Suprapubic skin (tissue), 4 donors: ENCODE measurements at regions not wholly inside any gene's neighbourhood (a gene's known extent, or its start where the extent isn't known, plus 50 kb on each side); places are given as distances from the start of the nearest gene placed in this dataset.

Source experiments
- DNase-seq, 2 donors: peaks; one replicate each; pipeline ENCODE4 v3.0.0-alpha.2; 2019; ENCODE audit warnings: low spot score in 2 of 2
- H3K27ac ChIP-seq: fragments of 200-600 bp; sonication (generic); one replicate; pipeline ENCODE4 v1.5.1; 2019
- H3K27me3 ChIP-seq: fragments of 200-600 bp; sonication (generic); one replicate; pipeline ENCODE4 v1.5.1; 2019
- H3K36me3 ChIP-seq: fragments of 200-600 bp; sonication (generic); one replicate; pipeline ENCODE4 v1.5.1; 2019
- H3K4me1 ChIP-seq: fragments of 200-600 bp; sonication (generic); one replicate; pipeline ENCODE4 v1.5.1; 2019
- H3K4me3 ChIP-seq: fragments of 200-600 bp; sonication (generic); one replicate; pipeline ENCODE4 v1.5.1; 2019; ENCODE audit warnings: mild to moderate bottlenecking
- H3K9me3 ChIP-seq: fragments of 200-600 bp; sonication (generic); one replicate; pipeline ENCODE4 v1.5.1; 2019
- CTCF ChIP-seq, 2 donors: fragments of 200-600 bp in 1 of 2; fragments of 450-650 bp in 1 of 2; sonication (generic) in 1 of 2; IDR thresholded peaks; one replicate each; pipeline ENCODE4 v1.5.1; 2016 to 2019; ENCODE audit warnings: antibody characterized with exemption in 2 of 2, mild to moderate bottlenecking in 1 of 2, moderate library complexity in 1 of 2
- EP300 ChIP-seq: sonication (generic); formaldehyde crosslinking; IDR thresholded peaks from one replicate; pipeline ENCODE4 v1.6.1; 2017; ENCODE audit warnings: antibody characterized with exemption
- POLR2A ChIP-seq, 2 donors: fragments of 450-650 bp; IDR thresholded peaks; one replicate each; pipeline ENCODE4 v1.6.1; 2017; ENCODE audit warnings: antibody characterized with exemption in 2 of 2, mild to moderate bottlenecking in 2 of 2, moderate library complexity in 2 of 2
- POLR2AphosphoS5 ChIP-seq, 3 donors: sonication (generic); formaldehyde crosslinking; IDR thresholded peaks; one replicate each; pipeline ENCODE4 v1.6.1; 2017; ENCODE audit warnings: antibody characterized with exemption in 3 of 3
- WGBS: methylation state at CpG from one replicate; pipeline ENCODE4 v1.1.5; 2018; 5-methylcytosine and 5-hydroxymethylcytosine counted together

GRCh38 chr10:107727767-107728317, 563.3 kb upstream of the SORCS1 start:
- TF ChIP-seq EP300 (no peak), CTCF (IDR thresholded peaks at IDR 0.05) (no peak), POLR2A (IDR thresholded peaks at IDR 0.05) (no peak), POLR2AphosphoS5 (IDR thresholded peaks at IDR 0.05) (no peak)
- no peaks in the 10 kb centered on the region for H3K27me3 ChIP-seq
- DNase-seq = no peak
- H3K9me3 ChIP-seq = no peaks in the 10 kb centered on the region
- 40% methylated on average over 2 of the region's 2 CpGs for WGBS
- H3K27ac ChIP-seq = no peak overlapping the region
- no peaks in the 10 kb centered on the region for H3K36me3 ChIP-seq
- no peaks in the 10 kb centered on the region for H3K4me1 ChIP-seq
- H3K4me3 ChIP-seq = no peak overlapping the region

- TF ChIP-seq POLR2A (IDR thresholded peaks at IDR 0.05) = no peak
- no peak for TF ChIP-seq CTCF (IDR thresholded peaks at IDR 0.05)
- TF ChIP-seq POLR2AphosphoS5 (IDR thresholded peaks at IDR 0.05) = no peak
- no peak for TF ChIP-seq EP300
- DNase-seq = no peak
- WGBS = 50% methylated on average over 4 of the region's 4 CpGs
- H3K4me1 ChIP-seq = no peaks in the 10 kb centered on the region
- H3K36me3 ChIP-seq = no peaks in the 10 kb centered on the region
- no peak overlapping the region for H3K4me3 ChIP-seq
- no peaks in the 10 kb centered on the region for H3K27me3 ChIP-seq
- H3K27ac ChIP-seq = no peak overlapping the region
- H3K9me3 ChIP-seq = no peaks in the 10 kb centered on the region
Observed at GRCh38 chr10:107718864-107719263, 554.4 kb upstream of the SORCS1 start.

- no peak for TF ChIP-seq POLR2AphosphoS5 (IDR thresholded peaks at IDR 0.05)
- H3K36me3 ChIP-seq = no peaks in the 10 kb centered on the region
- no peaks in the 10 kb centered on the region for H3K27me3 ChIP-seq
- no peak overlapping the region for H3K4me3 ChIP-seq
- no peaks in the 10 kb centered on the region for H3K9me3 ChIP-seq
- no peak for DNase-seq
- no peak overlapping the region for H3K27ac ChIP-seq
- 89% methylated on average over 2 of the region's 2 CpGs for WGBS
- H3K4me1 ChIP-seq = no peaks in the 10 kb centered on the region
Observed at GRCh38 chr10:107717046-107717445, 552.5 kb upstream of the SORCS1 start.

- H3K27me3 ChIP-seq = no peaks in the 10 kb centered on the region
- no peak for DNase-seq
- TF ChIP-seq POLR2A (IDR thresholded peaks at IDR 0.05) = no peak
- TF ChIP-seq CTCF (IDR thresholded peaks at IDR 0.05) = no peak
- TF ChIP-seq POLR2AphosphoS5 (IDR thresholded peaks at IDR 0.05) = no peak
- TF ChIP-seq EP300 = no peak
Observed at GRCh38 chr10:107715565-107715964, 551.1 kb upstream of the SORCS1 start.

GRCh38 chr10:107708981-107709380, 544.5 kb upstream of the SORCS1 start:
- Histone ChIP-seq H3K9me3 (no peaks in the 10 kb centered on the region), H3K4me1 (no peaks in the 10 kb centered on the region), H3K4me3 (no peak overlapping the region), H3K36me3 (no peaks in the 10 kb centered on the region), H3K27ac (no peak overlapping the region), H3K27me3 (no peaks in the 10 kb centered on the region)
- DNase-seq = no peak
- no peak for TF ChIP-seq POLR2A (IDR thresholded peaks at IDR 0.05)
- TF ChIP-seq CTCF (IDR thresholded peaks at IDR 0.05) = no peak
- no peak for TF ChIP-seq EP300
- no peak for TF ChIP-seq POLR2AphosphoS5 (IDR thresholded peaks at IDR 0.05)
- 85% methylated on average over 1 of the region's 1 CpG for WGBS

More at GRCh38 chr10:107715565-107715964, 551.1 kb upstream of the SORCS1 start:
- Histone ChIP-seq H3K4me1 (no peaks in the 10 kb centered on the region), H3K36me3 (no peaks in the 10 kb centered on the region), H3K9me3 (no peaks in the 10 kb centered on the region), H3K27ac (no peak overlapping the region), H3K4me3 (no peak overlapping the region)
- 89% methylated on average over 3 of the region's 3 CpGs for WGBS
